ENCODE measurements at regions not wholly inside any gene's neighbourhood (a gene's known extent, or its start where the extent isn't known, plus 50 kb on each side); places are given as distances from the start of the nearest gene placed in this dataset.

GRCh38 chr18:38751898-38752297 lies 1186.3 kb upstream of the CELF4 start (continued):
- TF ChIP-seq MEF2B (IDR thresholded peaks at IDR 0.05; ENCODE audit: partially characterized antibody, poor library complexity, severe bottlenecking) = no peak
- TF ChIP-seq ETV6 (conservative IDR thresholded peaks at IDR 0.05 in 1 of 2, IDR thresholded peaks at IDR 0.05 in 1 of 2; ENCODE audit: borderline replicate concordance in 1 of 2, low read depth in 1 of 2) = peak in 1 of 2 experiments; percentile 50; a peak in 1 of 4 replicates
- TF ChIP-seq ZNF384 (IDR thresholded peaks at IDR 0.05; ENCODE audit: borderline replicate concordance, low read depth, low read length) = no peak
- TF ChIP-seq SMAD1 (IDR thresholded peaks at IDR 0.05; ENCODE audit: low read depth, partially characterized antibody) = no peak
- no peak for TF ChIP-seq CHD2 (IDR thresholded peaks at IDR 0.05; ENCODE audit: borderline replicate concordance, low read depth, low read length)
- no peak for TF ChIP-seq WRNIP1 (IDR thresholded peaks at IDR 0.05; ENCODE audit: borderline replicate concordance, low read depth, low read length)
- peak; percentile 72 for TF ChIP-seq BCL3 (IDR thresholded peaks at IDR 0.05; ENCODE audit: borderline replicate concordance, insufficient read depth, low read depth, low read length, poor library complexity, severe bottlenecking)
- no peak; the same call in 1 of the 2 replicates for TF ChIP-seq NFIC (IDR thresholded peaks at IDR 0.05; ENCODE audit: low read depth, low read length)
- no peak for TF ChIP-seq ELK1 (IDR thresholded peaks at IDR 0.05; ENCODE audit: low read depth, low read length)
- TF ChIP-seq CREM (IDR thresholded peaks at IDR 0.05; ENCODE audit: low read depth) = peak; percentile 80; the same call in 1 of the 2 replicates
- peak; percentile 55; the same call in 1 of the 2 replicates for TF ChIP-seq IRF4 (IDR thresholded peaks at IDR 0.05; ENCODE audit: low read depth, low read length)
- TF ChIP-seq ZNF207 (IDR thresholded peaks at IDR 0.05; ENCODE audit: borderline replicate concordance) = no peak
- no peak for TF ChIP-seq SUPT20H (IDR thresholded peaks at IDR 0.05; ENCODE audit: borderline replicate concordance, control insufficient read depth, low read depth, low read length)
- TF ChIP-seq USF2 (IDR thresholded peaks at IDR 0.05; ENCODE audit: borderline replicate concordance, low read depth, low read length) = no peak
- no peak for TF ChIP-seq HDAC2 (IDR thresholded peaks at IDR 0.05)
- TF ChIP-seq SREBF1 (IDR thresholded peaks at IDR 0.05; ENCODE audit: low read length) = no peak
- TF ChIP-seq ZNF217 (IDR thresholded peaks at IDR 0.05) = no peak
- TF ChIP-seq PAX8 (IDR thresholded peaks at IDR 0.05) = no peak

Measured in GM12878 (cell line).